IMR-90 (cell line): ENCODE measurements at regions not wholly inside any gene's neighbourhood (a gene's known extent, or its start where the extent isn't known, plus 50 kb on each side); places are given as distances from the start of the nearest gene placed in this dataset.

Source experiments
- FOS ChIP-seq: fragments of 150-350 bp; IDR thresholded peaks from 2 replicates; pipeline ENCODE4 v1.6.1; 2016; ENCODE audit warnings: low read depth, low read length
- MAFK ChIP-seq: IDR thresholded peaks from 2 replicates; pipeline ENCODE4 v1.6.1; 2012; ENCODE audit warnings: low read depth, low read length, improper control_type of control experiment
- NFE2L2 ChIP-seq: fragments of 150-350 bp; IDR thresholded peaks from 2 replicates; pipeline ENCODE4 v1.6.1; 2016; ENCODE audit warnings: low read depth, mild to moderate bottlenecking, low read length
- POLR2A ChIP-seq: IDR thresholded peaks from 2 replicates; pipeline ENCODE4 v1.6.1; 2012; ENCODE audit warnings: mild to moderate bottlenecking, low read depth, low read length
- RAD21 ChIP-seq: IDR thresholded peaks from 2 replicates; pipeline ENCODE4 v1.6.1; 2012; ENCODE audit warnings: low read length, improper control_type of control experiment
- RCOR1 ChIP-seq: IDR thresholded peaks from 2 replicates; pipeline ENCODE4 v1.6.1; 2012; ENCODE audit warnings: mild to moderate bottlenecking, low read length, improper control_type of control experiment; ENCODE audit not compliant: insufficient replicate concordance
- RFX5 ChIP-seq: IDR thresholded peaks from 2 replicates; pipeline ENCODE4 v1.8.0; 2012; ENCODE audit warnings: low read depth, mild to moderate bottlenecking, low read length, moderate library complexity
- TF ChIP-seq, protein P1 (sequence below): conservative IDR thresholded peaks from 2 replicates; pipeline ENCODE4 v1.5.1; 2012; ENCODE audit warnings: mild to moderate bottlenecking, low read depth, low read length, improper control_type of control experiment

DNA sequence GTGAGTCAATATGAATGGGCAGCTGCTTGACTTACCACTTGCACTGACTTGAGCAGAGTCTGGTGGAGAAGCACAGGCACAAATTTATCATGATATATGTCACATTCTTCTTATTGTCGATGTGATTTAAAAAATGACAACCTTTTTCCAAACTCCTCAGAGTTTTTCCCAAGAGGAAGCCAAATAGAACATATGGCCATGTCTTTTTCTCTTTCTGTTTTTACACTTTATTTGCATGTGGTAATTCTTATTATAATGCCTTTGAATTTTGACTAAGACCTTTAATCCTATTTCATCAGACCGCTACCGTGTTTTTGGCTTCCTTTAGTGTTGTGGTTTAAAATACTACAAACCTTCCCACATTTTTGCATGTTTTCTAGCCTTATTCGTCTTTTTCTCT, 666.2 kb downstream of the PDCD6IP start:
- TF ChIP-seq FOS (no peak), MAFK (no peak), POLR2A (no peak), RCOR1 (no peak), RFX5 (no peak), NFE2L2 (no peak), RAD21 (no peak)
- TF ChIP-seq, protein P1, sequence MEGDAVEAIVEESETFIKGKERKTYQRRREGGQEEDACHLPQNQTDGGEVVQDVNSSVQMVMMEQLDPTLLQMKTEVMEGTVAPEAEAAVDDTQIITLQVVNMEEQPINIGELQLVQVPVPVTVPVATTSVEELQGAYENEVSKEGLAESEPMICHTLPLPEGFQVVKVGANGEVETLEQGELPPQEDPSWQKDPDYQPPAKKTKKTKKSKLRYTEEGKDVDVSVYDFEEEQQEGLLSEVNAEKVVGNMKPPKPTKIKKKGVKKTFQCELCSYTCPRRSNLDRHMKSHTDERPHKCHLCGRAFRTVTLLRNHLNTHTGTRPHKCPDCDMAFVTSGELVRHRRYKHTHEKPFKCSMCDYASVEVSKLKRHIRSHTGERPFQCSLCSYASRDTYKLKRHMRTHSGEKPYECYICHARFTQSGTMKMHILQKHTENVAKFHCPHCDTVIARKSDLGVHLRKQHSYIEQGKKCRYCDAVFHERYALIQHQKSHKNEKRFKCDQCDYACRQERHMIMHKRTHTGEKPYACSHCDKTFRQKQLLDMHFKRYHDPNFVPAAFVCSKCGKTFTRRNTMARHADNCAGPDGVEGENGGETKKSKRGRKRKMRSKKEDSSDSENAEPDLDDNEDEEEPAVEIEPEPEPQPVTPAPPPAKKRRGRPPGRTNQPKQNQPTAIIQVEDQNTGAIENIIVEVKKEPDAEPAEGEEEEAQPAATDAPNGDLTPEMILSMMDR, result no peak
